RCC 7860 (cell line): ENCODE measurements at regions not wholly inside any gene's neighbourhood (a gene's known extent, or its start where the extent isn't known, plus 50 kb on each side); places are given as distances from the start of the nearest gene placed in this dataset.
"Not testable (repeated sequence)": the region's sequence is repeated elsewhere in the genome, so short reads cannot be mapped to it uniquely, and the experiment has no call there.

Experiments
- DNase-seq: peaks from one replicate; pipeline ENCODE4 v3.0.0-alpha.2; 2015; ENCODE audit warnings: low spot score
- FAIRE-seq: peaks from 2 replicates; lab custom pipeline; 2012; peaks lifted over from hg19 to GRCh38; lab: Jason Lieb, UNC

- DNase-seq (no peak), FAIRE-seq (no peak)
Measured at GRCh38 chr21:33974513-33975468, 59.2 kb upstream of the ATP5PO start.

- DNase-seq (no peak), FAIRE-seq (no peak)
Measured at GRCh38 chr21:33973268-33973667, 57.7 kb upstream of the ATP5PO start.

GRCh38 chr21:33972539-33972938 is 56.9 kb upstream of the ATP5PO start:
- FAIRE-seq (no peak), DNase-seq (no peak)

GRCh38 chr21:33971492-33972013 is 55.9 kb upstream of the ATP5PO start:
- FAIRE-seq = peak; percentile 50
- DNase-seq = peak; percentile 57

DNA sequence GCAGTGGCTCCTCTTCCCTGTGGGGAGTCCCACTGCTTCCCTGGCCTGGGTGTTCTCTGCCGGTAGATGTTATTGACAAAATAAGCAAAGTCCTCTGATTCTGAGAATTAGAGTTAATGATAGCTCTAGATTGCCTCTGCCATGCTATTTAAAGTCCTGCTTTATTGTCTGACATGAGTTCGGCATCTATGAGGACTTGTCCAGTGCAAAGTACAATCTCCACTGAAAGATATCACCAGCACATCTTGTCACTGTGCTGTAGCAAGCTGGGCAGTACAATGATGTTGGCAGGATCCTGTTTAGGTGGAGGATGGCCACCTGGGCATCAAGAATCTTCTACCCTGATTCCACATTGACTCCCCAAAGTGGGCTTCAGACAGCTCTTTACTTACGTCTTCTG is 54.0 kb upstream of the ATP5PO start:
- DNase-seq = no peak
- FAIRE-seq = no peak

DNA sequence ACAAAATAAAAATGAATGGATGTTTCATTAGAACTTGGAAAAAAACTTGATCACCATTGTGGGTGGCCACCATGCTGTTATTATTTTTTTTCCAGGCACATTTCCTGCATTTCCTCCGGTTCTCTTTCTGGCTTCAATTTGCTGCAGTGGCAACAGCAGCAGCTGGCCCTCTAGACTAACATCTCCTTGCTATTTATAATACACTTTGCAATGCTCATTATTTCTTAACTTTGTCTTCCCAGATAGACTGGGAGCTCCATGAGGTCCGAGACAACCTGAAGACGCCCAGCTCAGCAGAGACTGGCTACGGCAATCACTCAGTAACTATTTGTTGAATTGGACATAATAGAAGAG is 53.4 kb upstream of the ATP5PO start:
- DNase-seq (no peak), FAIRE-seq (no peak)

GRCh38 chr21:33968080-33968994 is 52.7 kb upstream of the ATP5PO start:
- FAIRE-seq (peak; percentile 83), DNase-seq (peak; percentile 65)

DNA sequence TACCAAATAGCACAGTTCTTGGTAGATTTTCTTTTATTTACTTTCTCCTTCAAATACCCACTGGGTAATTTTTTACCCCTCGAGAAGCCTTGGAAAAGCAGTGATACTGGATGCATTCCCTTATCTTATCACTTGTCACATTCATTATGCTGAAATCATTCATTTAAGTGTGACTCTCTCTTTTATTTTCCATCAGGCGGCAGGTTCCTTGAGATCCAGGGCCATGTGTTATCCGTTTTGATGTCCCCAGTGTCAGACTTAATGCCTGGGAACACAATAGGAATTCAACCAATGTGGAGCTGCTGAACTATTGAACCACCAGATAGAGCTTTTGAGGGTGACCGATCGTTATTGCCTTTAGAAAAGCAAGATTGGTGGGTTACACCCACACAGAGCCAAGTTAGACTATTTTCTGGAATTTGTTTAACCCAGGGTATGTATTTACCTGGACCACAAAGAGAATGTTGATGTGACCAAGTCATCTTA is 51.5 kb upstream of the ATP5PO start:
- FAIRE-seq (no peak), DNase-seq (peak; percentile 8)

GRCh38 chr21:33966324-33966949 is 50.8 kb upstream of the ATP5PO start:
- DNase-seq (no peak), FAIRE-seq (no peak)

- FAIRE-seq = peak; percentile 74
Measured at GRCh38 chr21:33965662-33966061, 50.1 kb upstream of the ATP5PO start.

More at GRCh38 chr21:33965662-33966061, 50.1 kb upstream of the ATP5PO start:
- DNase-seq = not testable (repeated sequence)
